Panc1 (cell line): ENCODE measurements at regions not wholly inside any gene's neighbourhood (a gene's known extent, or its start where the extent isn't known, plus 50 kb on each side); places are given as distances from the start of the nearest gene placed in this dataset.

Source experiments
- ATAC-seq: fragments of 200-7000 bp; cut with Tn5 transposase; 2 replicates; pipeline ENCODE4 v1.9.1; 2020; ENCODE audit warnings: mild to moderate bottlenecking, moderate library complexity
- BruUV-seq: library from RNA; stranded (reverse); fragments of 400-500 nt; replicated peaks from 2 replicates; lab custom pipeline; 2021; lab: Mats Ljungman, UMichigan
- CTCF ChIA-PET: fragments of 300-600 bp; sonication (Branson Sonifier 250); formaldehyde crosslinking; loops from one replicate; lab custom pipeline; 2022; ENCODE audit warnings: antibody characterized with exemption; lab: Charles Lee
- POLR2A ChIA-PET: fragments of 300-600 bp; sonication (Branson Sonifier 250); formaldehyde crosslinking; loops from one replicate; lab custom pipeline; 2022; ENCODE audit warnings: antibody characterized with exemption; lab: Charles Lee
- DNase-seq: peaks from one replicate; pipeline ENCODE4 v3.0.0-alpha.2; 2010; ENCODE audit warnings: low read depth, low spot score
- H3K27ac ChIP-seq: 2 replicates; pipeline ENCODE4 v1.5.1; 2011; ENCODE audit warnings: mild to moderate bottlenecking, low read length, inconsistent platforms
- H3K27me3 ChIP-seq: fragments of 200-500 bp; sonication (Bioruptor generic); 2 replicates; pipeline ENCODE4 v1.6.0; 2014; ENCODE audit warnings: low read length, inconsistent platforms; ENCODE audit not compliant: control insufficient read depth, insufficient read depth
- H3K36me3 ChIP-seq: fragments of 200-500 bp; sonication (Bioruptor generic); 2 replicates; pipeline ENCODE4 v1.5.1; 2014; ENCODE audit warnings: inconsistent platforms, mild to moderate bottlenecking, low read length, moderate library complexity; ENCODE audit not compliant: control insufficient read depth, insufficient read depth
- H3K4me1 ChIP-seq: 2 replicates; pipeline ENCODE4 v1.5.1; 2011; ENCODE audit warnings: inconsistent platforms, mild to moderate bottlenecking, low read length, moderate library complexity; ENCODE audit not compliant: control insufficient read depth, insufficient read depth
- H3K4me3 ChIP-seq, 2 experiments: 2 replicates each; pipeline ENCODE4 v1.5.1; 2011 to 2012; ENCODE audit warnings: low read depth in 2 of 2, low read length in 2 of 2, mild to moderate bottlenecking in 2 of 2, inconsistent platforms in 1 of 2, moderate library complexity in 1 of 2
- H3K9me3 ChIP-seq: fragments of 200-500 bp; sonication (Bioruptor generic); 2 replicates; pipeline ENCODE4 v1.5.1; 2014; ENCODE audit warnings: low read depth, mild to moderate bottlenecking, inconsistent platforms, low read length, moderate library complexity; ENCODE audit not compliant: control insufficient read depth, insufficient read depth
- POLR2AphosphoS5 ChIP-seq: IDR thresholded peaks from 2 replicates; pipeline ENCODE4 v1.6.1; 2012; ENCODE audit warnings: mild to moderate bottlenecking, low read depth, low read length, moderate library complexity
- SIN3A ChIP-seq: IDR thresholded peaks from 2 replicates; pipeline ENCODE4 v1.6.1; 2012; ENCODE audit warnings: low read depth, mild to moderate bottlenecking, low read length, moderate library complexity, borderline replicate concordance; ENCODE audit not compliant: insufficient read depth
- TCF7L2 ChIP-seq: IDR thresholded peaks from 2 replicates; pipeline ENCODE4 v1.6.1; 2011; ENCODE audit warnings: mild to moderate bottlenecking, low read depth, low read length, inconsistent platforms
- in situ Hi-C: cut with HindIII; loops from 2 replicates; pipeline ENCODE4 v1.10.0; 2016; ENCODE audit warnings: low sequenced_read_pairs, low pct_unique_long_range_greater_than_20kb
- intact Hi-C: fragments of 100-400 bp; cut with micrococcal nuclease; formaldehyde crosslinking; loops from one replicate; pipeline ENCODE4 v1.10.0; 2022; ENCODE audit not compliant: unreplicated experiment
- TF ChIP-seq, protein P1 (sequence below), 2 experiments: IDR thresholded peaks; 2 replicates each; pipeline ENCODE4 v1.6.1; 2011 to 2012; ENCODE audit warnings: low read depth in 2 of 2, control low read depth in 1 of 2, low read length in 1 of 2, mild to moderate bottlenecking in 1 of 2, moderate library complexity in 1 of 2; ENCODE audit not compliant: insufficient read depth in 1 of 2
- TF ChIP-seq, protein P2 (sequence below): fragments of 450-650 bp; IDR thresholded peaks from 2 replicates; pipeline ENCODE4 v1.5.1; 2017; ENCODE audit warnings: mild to moderate bottlenecking

DNA sequence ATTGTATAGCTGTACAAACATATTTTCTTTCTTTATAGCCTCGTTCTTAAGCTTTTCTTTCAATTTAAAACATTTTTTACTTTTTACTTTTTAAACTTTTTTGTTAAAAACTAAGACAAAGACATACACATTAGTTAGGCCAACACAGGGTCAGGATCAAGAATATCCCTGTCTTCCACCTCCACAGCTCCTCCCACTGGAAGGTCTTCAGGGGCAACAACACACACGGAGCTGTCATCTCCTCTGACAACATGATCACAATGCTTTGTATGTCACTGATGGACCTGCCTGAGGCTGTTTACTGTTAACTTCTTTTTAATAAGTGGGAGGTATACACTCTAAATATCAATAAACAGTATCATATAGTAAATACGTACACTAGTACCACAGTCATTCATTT lies 191.3 kb downstream of the SYT10 start:
- no peaks in the 10 kb centered on the region for H3K27me3 ChIP-seq
- ATAC-seq (no peak), DNase-seq (no peak)
- H3K27ac ChIP-seq, result no peak overlapping the region
- intact Hi-C loops (no loop called here), in situ Hi-C loops (no loop called here)
- no peaks in the 10 kb centered on the region for H3K4me1 ChIP-seq
- H3K4me3 ChIP-seq, result no peak overlapping the region
- POLR2A ChIA-PET, result no interaction called here
- BruUV-seq, result no TSS peak
- no peaks in the 10 kb centered on the region for H3K36me3 ChIP-seq
- TF ChIP-seq, protein P1, sequence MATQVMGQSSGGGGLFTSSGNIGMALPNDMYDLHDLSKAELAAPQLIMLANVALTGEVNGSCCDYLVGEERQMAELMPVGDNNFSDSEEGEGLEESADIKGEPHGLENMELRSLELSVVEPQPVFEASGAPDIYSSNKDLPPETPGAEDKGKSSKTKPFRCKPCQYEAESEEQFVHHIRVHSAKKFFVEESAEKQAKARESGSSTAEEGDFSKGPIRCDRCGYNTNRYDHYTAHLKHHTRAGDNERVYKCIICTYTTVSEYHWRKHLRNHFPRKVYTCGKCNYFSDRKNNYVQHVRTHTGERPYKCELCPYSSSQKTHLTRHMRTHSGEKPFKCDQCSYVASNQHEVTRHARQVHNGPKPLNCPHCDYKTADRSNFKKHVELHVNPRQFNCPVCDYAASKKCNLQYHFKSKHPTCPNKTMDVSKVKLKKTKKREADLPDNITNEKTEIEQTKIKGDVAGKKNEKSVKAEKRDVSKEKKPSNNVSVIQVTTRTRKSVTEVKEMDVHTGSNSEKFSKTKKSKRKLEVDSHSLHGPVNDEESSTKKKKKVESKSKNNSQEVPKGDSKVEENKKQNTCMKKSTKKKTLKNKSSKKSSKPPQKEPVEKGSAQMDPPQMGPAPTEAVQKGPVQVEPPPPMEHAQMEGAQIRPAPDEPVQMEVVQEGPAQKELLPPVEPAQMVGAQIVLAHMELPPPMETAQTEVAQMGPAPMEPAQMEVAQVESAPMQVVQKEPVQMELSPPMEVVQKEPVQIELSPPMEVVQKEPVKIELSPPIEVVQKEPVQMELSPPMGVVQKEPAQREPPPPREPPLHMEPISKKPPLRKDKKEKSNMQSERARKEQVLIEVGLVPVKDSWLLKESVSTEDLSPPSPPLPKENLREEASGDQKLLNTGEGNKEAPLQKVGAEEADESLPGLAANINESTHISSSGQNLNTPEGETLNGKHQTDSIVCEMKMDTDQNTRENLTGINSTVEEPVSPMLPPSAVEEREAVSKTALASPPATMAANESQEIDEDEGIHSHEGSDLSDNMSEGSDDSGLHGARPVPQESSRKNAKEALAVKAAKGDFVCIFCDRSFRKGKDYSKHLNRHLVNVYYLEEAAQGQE (IDR thresholded peaks at IDR 0.05; ENCODE audit: insufficient read depth in 1 of 2, low read depth in 2 of 2, low read length in 1 of 2), result no peak
- TF ChIP-seq TCF7L2, result no peak
- TF ChIP-seq, protein P2, sequence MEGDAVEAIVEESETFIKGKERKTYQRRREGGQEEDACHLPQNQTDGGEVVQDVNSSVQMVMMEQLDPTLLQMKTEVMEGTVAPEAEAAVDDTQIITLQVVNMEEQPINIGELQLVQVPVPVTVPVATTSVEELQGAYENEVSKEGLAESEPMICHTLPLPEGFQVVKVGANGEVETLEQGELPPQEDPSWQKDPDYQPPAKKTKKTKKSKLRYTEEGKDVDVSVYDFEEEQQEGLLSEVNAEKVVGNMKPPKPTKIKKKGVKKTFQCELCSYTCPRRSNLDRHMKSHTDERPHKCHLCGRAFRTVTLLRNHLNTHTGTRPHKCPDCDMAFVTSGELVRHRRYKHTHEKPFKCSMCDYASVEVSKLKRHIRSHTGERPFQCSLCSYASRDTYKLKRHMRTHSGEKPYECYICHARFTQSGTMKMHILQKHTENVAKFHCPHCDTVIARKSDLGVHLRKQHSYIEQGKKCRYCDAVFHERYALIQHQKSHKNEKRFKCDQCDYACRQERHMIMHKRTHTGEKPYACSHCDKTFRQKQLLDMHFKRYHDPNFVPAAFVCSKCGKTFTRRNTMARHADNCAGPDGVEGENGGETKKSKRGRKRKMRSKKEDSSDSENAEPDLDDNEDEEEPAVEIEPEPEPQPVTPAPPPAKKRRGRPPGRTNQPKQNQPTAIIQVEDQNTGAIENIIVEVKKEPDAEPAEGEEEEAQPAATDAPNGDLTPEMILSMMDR, result no peak
- no peak for TF ChIP-seq SIN3A
- no peak for TF ChIP-seq POLR2AphosphoS5
- CTCF ChIA-PET, result no interaction called here
- H3K9me3 ChIP-seq, result no peaks in the 10 kb centered on the region; the same call in 1 of the 2 replicates

DNA sequence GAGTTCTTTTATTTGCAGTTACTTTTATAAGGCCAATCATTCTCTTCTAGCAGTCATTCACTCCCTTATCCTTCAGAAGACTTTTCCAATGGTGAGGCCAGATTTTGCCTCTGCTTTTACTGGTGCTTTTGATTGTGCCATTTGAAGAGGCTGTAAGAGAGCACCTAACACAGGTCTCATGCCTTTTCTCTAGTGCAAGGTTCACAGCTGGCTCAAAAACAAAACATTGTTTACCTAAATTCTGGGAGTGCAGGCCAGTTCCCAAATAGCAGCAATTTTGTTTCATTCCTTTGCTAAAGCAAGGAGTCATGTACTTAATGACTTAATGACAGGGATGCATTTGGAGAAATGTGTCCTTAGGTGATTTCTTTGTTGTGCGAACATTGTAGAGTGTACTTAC lies 192.0 kb downstream of the SYT10 start:
- in situ Hi-C loops (no loop called here), intact Hi-C loops (no loop called here)
- ChIA-PET POLR2A (no interaction called here), CTCF (no interaction called here)
- no peaks in the 10 kb centered on the region for H3K4me1 ChIP-seq
- ATAC-seq (no peak), DNase-seq (no peak)
- BruUV-seq, result no TSS peak
- no peak overlapping the region for H3K27ac ChIP-seq
- TF ChIP-seq, protein P2, result no peak
- no peak for TF ChIP-seq POLR2AphosphoS5
- TF ChIP-seq SIN3A, result no peak
- TF ChIP-seq TCF7L2, result no peak
- TF ChIP-seq, protein P1 (IDR thresholded peaks at IDR 0.05; ENCODE audit: insufficient read depth in 1 of 2, low read depth in 2 of 2, low read length in 1 of 2), result no peak
- no peaks in the 10 kb centered on the region; the same call in 1 of the 2 replicates for H3K9me3 ChIP-seq
- no peaks in the 10 kb centered on the region for H3K27me3 ChIP-seq
- no peak overlapping the region for H3K4me3 ChIP-seq
- no peaks in the 10 kb centered on the region for H3K36me3 ChIP-seq
